Vagina (tissue), 2 donors: ENCODE measurements at regions not wholly inside any gene's neighbourhood (a gene's known extent, or its start where the extent isn't known, plus 50 kb on each side); places are given as distances from the start of the nearest gene placed in this dataset.

Experiments
- DNase-seq, 2 donors: peaks; one replicate each; pipeline ENCODE4 v3.0.0-alpha.2; 2017; ENCODE audit errors: extremely low spot score in 2 of 2
- H3K27ac ChIP-seq: fragments of 200-600 bp; sonication (generic); one replicate; pipeline ENCODE4 v1.5.1; 2019
- H3K27me3 ChIP-seq: fragments of 200-600 bp; sonication (generic); one replicate; pipeline ENCODE4 v1.5.1; 2019
- H3K36me3 ChIP-seq, 2 donors: fragments of 200-600 bp; sonication (generic); one replicate each; pipeline ENCODE4 v1.5.1; 2017 to 2019
- H3K4me1 ChIP-seq: fragments of 200-600 bp; sonication (generic); one replicate; pipeline ENCODE4 v1.5.1; 2019
- H3K4me3 ChIP-seq, 2 donors: fragments of 200-600 bp; sonication (generic); 1 replicate in 1 of 2; 2 replicates in 1 of 2; pipeline ENCODE4 v1.5.1; 2016 to 2019
- H3K9me3 ChIP-seq: fragments of 200-600 bp; sonication (generic); one replicate; pipeline ENCODE4 v1.5.1; 2019
- CTCF ChIP-seq, 3 experiments: fragments of 450-650 bp in 2 of 3; fragments of 200-600 bp in 1 of 3; sonication (generic) in 1 of 3; IDR thresholded peaks; one replicate each; pipeline ENCODE4 v1.5.1; 2017 to 2019; ENCODE audit warnings: antibody characterized with exemption in 3 of 3, mild to moderate bottlenecking in 2 of 3, moderate library complexity in 2 of 3
- POLR2A ChIP-seq, 2 donors: fragments of 450-650 bp; IDR thresholded peaks; one replicate each; pipeline ENCODE4 v1.6.1; 2017; ENCODE audit warnings: antibody characterized with exemption in 2 of 2, mild to moderate bottlenecking in 2 of 2, moderate library complexity in 2 of 2
- POLR2AphosphoS5 ChIP-seq, 2 donors: sonication (generic); formaldehyde crosslinking; IDR thresholded peaks; one replicate each; pipeline ENCODE4 v1.9.0; 2017; ENCODE audit warnings: antibody characterized with exemption in 2 of 2, mild to moderate bottlenecking in 2 of 2, low read depth in 1 of 2; ENCODE audit not compliant: insufficient read depth in 1 of 2
- intact Hi-C: fragments of 100-400 bp; cut with DNase I; formaldehyde crosslinking; loops from one replicate; pipeline ENCODE4 v1.15.1; 2023

DNA sequence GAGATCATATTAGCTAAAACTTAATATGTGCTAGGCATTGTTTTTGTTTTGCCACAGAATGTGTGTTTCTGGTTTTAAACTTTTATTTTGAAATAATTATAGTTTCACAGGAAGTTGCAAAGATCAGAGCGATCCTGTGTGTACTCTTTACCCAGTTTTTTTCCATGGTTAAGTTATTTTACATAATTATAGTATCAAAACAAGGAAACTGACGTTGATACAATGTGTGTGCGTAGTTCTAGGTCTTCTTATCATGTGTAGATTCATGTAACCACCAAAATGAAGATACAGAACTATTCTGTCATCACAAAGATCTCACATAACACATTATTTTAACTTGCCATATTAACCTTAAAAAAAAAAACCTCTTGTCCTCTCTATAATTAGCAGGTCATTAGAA is 69.2 kb downstream of the BLTP1 start:
- Histone ChIP-seq H3K36me3 (peaks cover 5 to 28% of the 10 kb centered on the region in 2 donors), H3K4me1 (no peaks in the 10 kb centered on the region), H3K4me3 (no peak overlapping the region), H3K9me3 (no peaks in the 10 kb centered on the region), H3K27ac (no peak overlapping the region), H3K27me3 (no peaks in the 10 kb centered on the region)
- TF ChIP-seq CTCF (IDR thresholded peaks at IDR 0.05), result no peak
- intact Hi-C loops, result no loop called here
- DNase-seq, result no peak

DNA sequence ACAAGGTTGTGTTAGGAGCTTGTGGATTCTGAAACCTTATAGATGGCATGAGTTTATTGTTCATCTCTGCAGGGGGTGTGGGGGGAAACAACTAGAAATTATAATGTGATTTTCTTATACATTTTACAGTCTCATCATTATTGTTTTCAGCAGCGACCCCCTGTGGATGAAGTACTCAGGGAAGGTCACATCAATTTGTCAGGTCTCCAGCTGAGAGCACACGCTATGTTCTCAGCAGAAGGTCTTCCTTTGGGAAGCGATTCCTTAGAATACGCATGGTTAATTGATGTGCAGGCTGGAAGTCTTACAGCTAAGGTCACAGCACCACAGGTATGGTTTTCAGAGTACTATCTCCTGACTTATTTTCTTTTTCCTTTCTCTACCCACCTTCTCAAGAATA is 72.2 kb downstream of the BLTP1 start:
- Histone ChIP-seq H3K9me3 (no peaks in the 10 kb centered on the region), H3K27ac (no peak overlapping the region), H3K36me3 (peaks cover 5 to 22% of the 10 kb centered on the region in 2 donors), H3K4me1 (no peaks in the 10 kb centered on the region), H3K4me3 (no peak overlapping the region), H3K27me3 (no peaks in the 10 kb centered on the region)
- TF ChIP-seq CTCF (IDR thresholded peaks at IDR 0.05), result no peak
- TF ChIP-seq POLR2AphosphoS5 (IDR thresholded peaks at IDR 0.05; ENCODE audit: insufficient read depth in 1 of 2, low read depth in 1 of 2), result no peak
- TF ChIP-seq POLR2A (IDR thresholded peaks at IDR 0.05), result no peak
- no peak for DNase-seq
- intact Hi-C loops, result no loop called here

DNA sequence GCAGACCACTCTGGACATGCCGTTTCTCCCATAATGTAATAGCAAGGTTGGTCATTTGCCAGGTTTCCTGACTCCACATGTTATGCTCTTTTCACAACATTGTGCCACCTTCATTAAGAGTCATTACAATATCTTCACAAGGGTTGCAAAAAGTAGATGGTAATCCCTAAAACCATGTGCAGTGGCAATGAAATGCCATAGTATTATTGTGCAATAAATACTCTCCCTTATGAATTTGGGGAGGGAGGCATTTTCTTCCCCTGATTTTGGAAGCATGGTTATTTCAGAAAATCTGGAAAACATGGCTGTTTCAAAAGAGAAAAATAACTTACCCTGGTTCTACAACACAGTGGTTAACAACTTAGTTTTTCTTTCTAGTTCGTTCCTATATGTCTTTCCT is 75.1 kb downstream of the BLTP1 start:
- no peaks in the 10 kb centered on the region for H3K9me3 ChIP-seq
- TF ChIP-seq POLR2A (IDR thresholded peaks at IDR 0.05), result no peak
- TF ChIP-seq POLR2AphosphoS5 (IDR thresholded peaks at IDR 0.05; ENCODE audit: insufficient read depth in 1 of 2, low read depth in 1 of 2), result no peak
- TF ChIP-seq CTCF (IDR thresholded peaks at IDR 0.05), result no peak

GRCh38 chr4:122229857-122230256 is 77.7 kb downstream of the BLTP1 start:
- H3K36me3 ChIP-seq, result peaks cover 0 to 18% of the 10 kb centered on the region in 2 donors
- no peaks in the 10 kb centered on the region for H3K9me3 ChIP-seq
- H3K4me3 ChIP-seq, result no peak overlapping the region
- H3K27ac ChIP-seq, result no peak overlapping the region
- TF ChIP-seq POLR2A (IDR thresholded peaks at IDR 0.05), result no peak
- TF ChIP-seq POLR2AphosphoS5 (IDR thresholded peaks at IDR 0.05; ENCODE audit: insufficient read depth in 1 of 2, low read depth in 1 of 2), result no peak
- no peak for TF ChIP-seq CTCF (IDR thresholded peaks at IDR 0.05)
- intact Hi-C loops, result no loop called here
- no peak for DNase-seq
- H3K4me1 ChIP-seq, result no peaks in the 10 kb centered on the region
- no peaks in the 10 kb centered on the region for H3K27me3 ChIP-seq

More for the DNA sequence above, 75.1 kb downstream of the BLTP1 start:
- H3K4me3 ChIP-seq, result no peak overlapping the region
- no peaks in the 10 kb centered on the region for H3K4me1 ChIP-seq
- no peak overlapping the region for H3K27ac ChIP-seq
- intact Hi-C loops, result no loop called here
- no peak for DNase-seq
- H3K27me3 ChIP-seq, result no peaks in the 10 kb centered on the region
- H3K36me3 ChIP-seq, result peaks cover 5 to 17% of the 10 kb centered on the region in 2 donors

DNA sequence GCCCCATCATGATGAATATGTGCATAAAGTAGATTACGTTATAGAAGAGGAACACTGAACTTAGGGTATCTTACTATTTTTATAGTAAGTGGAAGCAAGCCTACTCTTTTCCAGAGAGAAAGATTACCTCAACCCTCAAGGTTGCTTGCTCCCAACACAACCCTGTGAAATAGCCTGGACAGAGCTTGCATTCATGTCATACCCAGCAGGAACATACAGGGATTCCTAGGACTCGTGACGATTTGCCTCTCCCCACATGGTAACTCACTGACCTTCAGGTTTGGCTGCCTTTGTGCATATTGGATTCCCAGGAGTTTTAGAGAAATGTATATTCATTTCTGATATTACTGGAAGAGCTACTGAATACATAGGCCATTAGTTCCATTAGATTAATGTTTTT is 80.5 kb downstream of the BLTP1 start:
- H3K4me1 ChIP-seq, result no peaks in the 10 kb centered on the region
- no peak overlapping the region for H3K4me3 ChIP-seq
- intact Hi-C loops, result no loop called here
- peaks cover 0 to 18% of the 10 kb centered on the region in 2 donors for H3K36me3 ChIP-seq
- no peaks in the 10 kb centered on the region for H3K9me3 ChIP-seq
- no peaks in the 10 kb centered on the region for H3K27me3 ChIP-seq
- H3K27ac ChIP-seq, result no peak overlapping the region
- TF ChIP-seq POLR2AphosphoS5 (IDR thresholded peaks at IDR 0.05; ENCODE audit: insufficient read depth in 1 of 2, low read depth in 1 of 2) (no peak), POLR2A (IDR thresholded peaks at IDR 0.05) (no peak), CTCF (IDR thresholded peaks at IDR 0.05) (no peak)
- no peak for DNase-seq
